ENCODE measurements at regions not wholly inside any gene's neighbourhood (a gene's known extent, or its start where the extent isn't known, plus 50 kb on each side); places are given as distances from the start of the nearest gene placed in this dataset.
"Not testable (repeated sequence)": the region's sequence is repeated elsewhere in the genome, so short reads cannot be mapped to it uniquely, and the experiment has no call there.

DNA sequence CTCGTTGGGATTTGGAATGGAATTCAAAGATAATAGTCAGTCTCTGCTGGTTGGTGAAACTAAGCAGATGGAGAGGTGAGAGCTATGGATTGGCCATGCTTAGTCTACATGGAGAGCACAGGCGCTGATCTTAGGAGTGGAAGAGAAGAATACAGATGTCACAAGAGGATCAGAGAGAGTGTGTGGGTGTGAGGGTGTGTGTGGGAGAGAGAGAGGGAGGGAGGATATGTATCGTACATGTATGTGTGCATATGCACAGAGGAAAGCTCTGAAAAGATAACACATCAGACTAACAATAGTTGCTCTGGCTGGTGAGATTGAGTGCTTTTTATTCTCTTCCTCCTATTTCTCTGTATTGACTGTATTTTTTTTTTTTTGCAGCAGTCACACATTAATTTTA, 686.2 kb upstream of the TBX3 start:
- DNase-seq (ENCODE audit: low read depth, low spot score), result no peak

DNA sequence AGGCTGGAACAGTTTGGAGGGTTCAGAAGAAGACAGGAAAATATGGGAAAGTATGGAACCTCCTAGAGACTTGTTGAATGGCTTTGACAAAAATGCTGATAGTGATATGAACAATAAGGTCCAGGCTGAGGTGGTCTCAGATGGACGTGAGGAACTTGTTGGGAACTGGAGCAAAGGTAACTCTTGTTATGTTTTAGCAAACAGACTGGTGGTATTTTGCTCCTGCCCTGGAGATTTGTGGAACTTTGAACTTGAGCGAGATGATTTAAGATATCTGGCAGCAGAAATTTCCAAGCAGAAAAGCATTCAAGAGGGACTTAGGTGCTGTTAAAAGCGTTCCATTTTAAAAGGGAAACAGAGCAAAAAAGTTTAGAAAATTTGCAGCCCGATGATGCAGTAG, 682.3 kb upstream of the TBX3 start:
- not testable (repeated sequence) for DNase-seq (ENCODE audit: low read depth, low spot score)

DNA sequence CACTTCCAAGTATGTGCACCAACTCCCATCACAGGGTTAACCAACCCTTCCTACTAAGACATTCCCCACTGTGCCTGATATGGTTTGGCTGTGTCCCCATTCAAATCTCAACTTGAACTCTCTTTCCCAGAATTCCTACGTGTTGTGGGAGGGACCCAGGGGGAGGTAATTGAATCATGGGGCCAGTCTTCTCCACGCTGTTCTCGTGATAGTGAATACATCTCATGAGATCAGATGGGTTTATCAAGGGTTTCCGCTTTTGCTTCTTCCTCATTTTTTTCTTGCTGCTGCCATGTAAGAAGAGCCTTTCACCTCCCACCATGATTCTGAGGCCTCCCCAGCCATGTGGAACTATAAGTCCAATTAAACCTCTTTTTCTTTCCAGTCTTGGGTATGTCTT, 681.8 kb upstream of the TBX3 start:
- not testable (repeated sequence) for DNase-seq (ENCODE audit: low read depth, low spot score)

DNA sequence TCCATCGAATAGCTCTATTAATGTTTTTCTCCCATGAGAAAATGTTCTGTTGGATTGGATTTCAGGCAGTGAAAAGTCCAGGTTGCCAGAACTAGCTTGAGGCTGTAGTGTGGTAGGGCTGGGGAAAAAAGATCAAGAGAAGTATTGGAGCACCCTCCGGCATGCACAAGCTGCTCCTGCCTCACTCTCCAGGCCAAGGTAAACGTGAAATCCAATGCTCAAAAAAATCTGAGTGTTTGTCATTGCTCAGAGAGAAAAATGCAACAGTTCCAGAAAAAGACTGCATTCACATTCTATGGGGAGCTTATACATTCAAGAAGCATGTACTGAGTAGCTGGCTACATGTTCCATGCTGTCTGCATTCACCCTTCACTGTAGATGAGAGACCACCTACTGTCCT, 680.9 kb upstream of the TBX3 start:
- DNase-seq (ENCODE audit: low read depth, low spot score), result no peak

DNA sequence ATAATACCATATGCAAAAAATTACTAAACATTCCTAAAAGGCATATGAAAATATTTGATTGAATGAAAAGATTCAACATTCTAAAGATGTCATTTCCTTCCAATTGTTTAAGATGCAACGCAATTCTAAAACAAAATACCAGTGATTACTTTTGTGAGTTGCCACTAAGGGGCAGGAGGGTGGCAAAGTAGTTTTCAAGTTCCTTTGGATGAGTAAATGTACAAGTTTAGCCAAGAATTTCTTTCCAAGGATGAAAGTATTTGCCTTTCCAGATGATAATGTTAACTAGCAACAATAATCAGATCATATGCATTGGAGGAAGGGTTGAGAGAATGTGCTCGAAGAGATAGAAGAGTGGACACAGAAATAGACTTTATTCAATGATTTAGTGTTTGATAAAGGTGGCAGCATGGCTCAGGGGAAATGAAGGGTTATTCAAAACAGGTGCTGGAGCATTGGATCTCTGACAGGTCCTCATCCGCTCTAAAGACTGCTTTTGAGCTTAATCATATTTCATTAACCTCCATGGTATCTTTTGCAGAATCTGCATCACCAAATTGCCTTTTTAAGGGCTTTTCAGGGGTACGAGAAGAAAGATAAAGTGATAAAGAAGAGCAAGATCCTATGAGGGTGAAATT, 678.5 kb upstream of the TBX3 start:
- DNase-seq (ENCODE audit: low read depth, low spot score), result no peak

DNA sequence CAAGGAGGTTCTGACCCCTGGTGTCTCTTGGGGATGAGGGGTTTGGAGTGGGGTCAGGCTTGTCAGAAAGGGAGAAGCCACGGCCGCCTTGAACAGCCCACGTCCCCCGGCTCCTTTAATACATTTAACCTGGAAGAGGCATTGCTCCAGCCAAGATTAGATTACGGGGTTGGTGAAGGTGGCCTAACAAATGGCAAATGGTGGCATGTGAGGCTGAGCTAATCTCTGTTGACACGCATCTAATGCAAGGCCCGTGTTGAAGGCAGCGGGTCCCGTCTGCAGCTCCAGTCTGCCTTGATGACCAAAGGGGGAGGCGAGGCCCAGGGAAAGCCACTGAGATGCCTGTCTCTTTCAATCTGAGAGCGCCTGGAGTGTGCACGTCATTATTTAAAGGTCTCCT, 673.7 kb upstream of the TBX3 start:
- DNase-seq (ENCODE audit: low read depth, low spot score), result no peak

DNA sequence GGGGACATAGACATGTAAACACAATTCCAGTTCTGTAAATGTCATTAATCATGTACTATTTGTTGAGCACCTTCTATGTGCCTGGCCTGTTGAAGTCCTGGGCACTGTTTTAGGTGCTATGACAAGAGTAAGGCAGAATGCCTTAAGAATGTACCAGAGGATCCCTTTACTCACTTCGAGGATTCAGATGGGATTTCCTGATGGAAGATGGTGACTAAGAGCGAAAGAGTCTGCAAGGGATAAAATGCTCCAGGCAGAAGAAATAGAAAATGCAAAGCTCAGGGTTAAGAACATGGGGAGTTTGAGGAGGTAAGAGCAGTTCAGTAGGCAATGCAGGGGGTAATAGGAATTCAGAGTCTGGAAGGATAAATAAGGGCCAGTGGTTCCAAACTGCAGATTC, 671.3 kb upstream of the TBX3 start:
- no peak for DNase-seq (ENCODE audit: low read depth, low spot score)

DNA sequence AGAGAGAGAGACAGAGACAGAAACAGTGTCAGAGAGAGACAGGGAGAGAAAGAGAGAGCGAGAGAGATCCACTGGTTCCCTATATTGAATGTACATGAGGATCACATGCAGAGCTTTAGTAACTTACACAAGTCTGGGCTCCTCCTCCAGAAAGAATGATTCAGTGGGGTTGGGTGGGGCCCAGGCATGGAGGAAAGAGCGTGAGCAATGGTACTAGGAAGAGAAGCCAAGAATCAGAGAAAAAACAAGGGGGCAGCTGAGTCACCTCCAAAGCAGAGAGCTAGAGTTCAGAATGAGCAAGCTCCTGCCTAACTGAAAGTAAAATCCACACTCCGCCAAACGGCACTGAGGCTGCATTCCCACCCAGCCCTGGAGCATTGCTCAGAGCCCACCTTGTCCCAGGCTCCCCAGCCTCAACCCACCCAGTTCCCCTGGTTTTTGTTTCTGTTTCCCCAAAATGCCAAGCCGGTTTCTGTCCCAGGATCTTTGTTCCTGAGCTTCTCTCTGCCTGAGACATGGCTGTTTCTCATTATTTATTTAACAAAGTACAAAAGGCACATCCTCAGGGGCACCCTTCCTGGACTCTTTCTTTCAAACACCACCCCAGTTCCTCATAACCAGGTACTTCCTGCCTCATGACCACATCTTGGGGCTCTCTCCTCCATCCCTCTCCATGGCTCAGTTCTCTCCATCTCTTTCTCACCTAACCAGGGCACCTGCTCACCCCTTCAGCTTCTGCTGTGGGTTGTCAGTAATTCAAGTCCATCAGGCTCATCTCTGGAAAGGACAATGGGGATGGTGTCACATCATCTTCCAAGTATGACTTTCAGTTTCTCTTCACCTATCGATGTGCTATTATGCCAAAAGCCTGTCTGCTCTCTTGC, 670.3 kb upstream of the TBX3 start:
- DNase-seq (ENCODE audit: low read depth, low spot score), result no peak

DNA sequence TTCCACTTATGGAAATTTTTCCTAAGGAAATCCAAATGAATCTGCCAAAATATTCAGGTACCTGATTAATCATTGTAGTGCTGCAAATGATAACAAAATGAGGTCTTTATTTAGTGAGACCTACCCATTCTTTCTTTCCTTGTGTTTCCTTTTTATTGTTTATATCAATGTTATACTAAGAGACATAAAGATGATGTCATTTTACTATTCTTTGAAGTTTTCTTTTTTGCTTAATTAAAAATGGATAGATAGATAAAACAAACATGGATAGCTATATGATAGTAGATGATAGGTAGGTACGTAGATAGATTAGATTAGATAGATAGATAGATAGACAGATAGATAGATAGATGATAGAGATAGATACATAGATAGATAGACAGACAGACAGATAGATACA, 669.5 kb upstream of the TBX3 start:
- no peak for DNase-seq (ENCODE audit: low read depth, low spot score)

DNA sequence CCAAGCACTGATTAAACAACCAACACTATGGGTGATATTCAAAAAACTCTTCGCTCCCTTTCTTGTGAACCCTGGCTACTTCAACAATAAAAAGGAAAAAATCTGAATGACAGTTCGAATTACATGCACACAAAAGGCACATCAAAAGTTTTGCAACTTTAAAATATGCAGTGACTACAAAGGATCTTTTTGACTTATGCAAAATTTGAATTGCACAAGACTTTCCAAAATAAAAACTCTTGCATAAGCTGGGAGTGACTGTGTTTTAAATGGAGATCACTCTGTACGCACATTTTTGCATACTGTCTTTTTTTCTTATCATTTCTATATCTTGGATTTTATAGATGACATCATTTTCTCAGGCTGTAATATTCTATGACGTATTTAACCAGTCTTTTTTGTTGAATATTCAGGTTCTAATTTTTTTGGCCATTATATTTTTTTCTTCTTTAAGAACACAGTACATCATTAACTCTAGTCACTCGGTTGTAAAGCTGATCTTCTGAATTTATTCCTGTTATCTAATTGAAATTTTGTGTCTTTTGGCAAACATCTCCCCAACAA, 667.6 kb upstream of the TBX3 start:
- DNase-seq (ENCODE audit: low read depth, low spot score), result no peak

DNA sequence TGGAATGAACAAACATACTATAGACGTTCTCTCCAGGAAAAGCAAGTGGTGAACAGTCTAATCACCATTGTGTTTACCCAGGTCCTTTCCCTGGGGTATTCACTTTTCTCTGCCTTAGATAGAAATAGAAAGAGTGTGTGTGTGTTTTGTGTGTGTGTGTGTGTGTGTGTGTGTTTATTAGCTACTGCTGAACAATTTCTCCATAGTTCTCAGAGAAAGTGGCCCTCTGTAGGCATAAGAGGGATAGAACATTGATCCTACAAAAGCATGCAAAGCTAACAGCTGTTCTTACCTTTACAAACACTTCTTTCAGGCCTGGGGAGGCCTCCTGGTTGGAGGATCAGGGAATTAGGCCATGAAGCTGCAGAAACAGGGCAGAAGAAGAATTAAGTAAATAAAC, 665.7 kb upstream of the TBX3 start:
- DNase-seq (ENCODE audit: low read depth, low spot score), result no peak

DNA sequence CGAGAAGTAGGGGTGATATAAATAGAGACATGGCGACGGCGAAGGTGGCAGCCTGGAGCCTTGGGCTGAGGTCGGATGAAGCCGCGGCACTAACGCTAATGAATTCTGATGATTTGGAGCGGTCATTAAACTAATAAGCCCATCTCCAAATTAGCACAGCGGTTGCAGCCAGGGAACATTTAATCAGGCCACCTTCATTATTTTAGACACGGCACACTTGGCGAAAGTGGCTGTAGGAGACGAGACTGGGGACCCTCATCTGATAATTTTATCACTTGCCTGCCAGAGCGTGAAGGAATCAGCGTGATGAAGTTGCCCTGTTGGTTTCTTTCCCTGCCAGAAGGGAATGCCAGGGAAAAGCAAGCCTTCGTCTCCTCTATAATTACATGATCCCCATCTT, 664.3 kb upstream of the TBX3 start:
- no peak for DNase-seq (ENCODE audit: low read depth, low spot score)

DNA sequence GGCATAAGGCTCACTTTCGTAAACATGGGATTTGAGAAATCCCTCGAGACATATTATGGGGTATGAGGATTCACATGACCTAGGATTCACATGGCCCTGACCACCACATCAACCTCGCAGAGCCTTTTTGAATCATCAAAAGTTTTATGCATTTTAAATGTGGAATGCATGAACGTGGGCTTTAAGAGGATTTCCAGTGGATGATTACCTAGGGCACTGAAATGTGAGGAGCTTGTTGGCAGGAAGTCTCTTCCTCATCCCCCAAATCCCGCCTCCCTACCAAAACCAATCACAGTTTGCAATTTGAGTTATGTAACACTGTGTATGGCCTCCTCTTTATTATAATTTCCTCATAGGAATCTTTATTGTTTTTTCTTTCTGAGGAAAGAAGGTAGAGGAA, 659.6 kb upstream of the TBX3 start:
- DNase-seq (ENCODE audit: low read depth, low spot score), result no peak

DNA sequence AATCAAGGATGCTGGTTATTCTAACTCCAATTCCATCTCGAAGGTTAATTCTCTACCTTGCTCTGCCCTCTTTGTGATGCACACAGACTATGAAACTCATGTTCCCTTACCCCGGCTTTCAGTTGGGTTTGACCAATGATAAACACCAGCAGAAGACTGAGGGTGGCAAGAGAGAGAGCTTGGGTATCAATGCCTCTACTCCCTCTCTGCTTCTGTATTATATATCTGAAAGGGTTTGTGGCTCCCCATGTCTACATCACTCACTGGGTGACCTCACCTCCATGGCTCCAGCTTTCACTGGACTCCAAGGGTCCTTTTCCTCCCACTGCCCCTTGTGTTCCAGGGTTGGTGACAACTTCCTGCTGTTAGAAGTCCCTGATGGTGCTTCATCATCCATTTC, 659.0 kb upstream of the TBX3 start:
- no peak for DNase-seq (ENCODE audit: low read depth, low spot score)

DNA sequence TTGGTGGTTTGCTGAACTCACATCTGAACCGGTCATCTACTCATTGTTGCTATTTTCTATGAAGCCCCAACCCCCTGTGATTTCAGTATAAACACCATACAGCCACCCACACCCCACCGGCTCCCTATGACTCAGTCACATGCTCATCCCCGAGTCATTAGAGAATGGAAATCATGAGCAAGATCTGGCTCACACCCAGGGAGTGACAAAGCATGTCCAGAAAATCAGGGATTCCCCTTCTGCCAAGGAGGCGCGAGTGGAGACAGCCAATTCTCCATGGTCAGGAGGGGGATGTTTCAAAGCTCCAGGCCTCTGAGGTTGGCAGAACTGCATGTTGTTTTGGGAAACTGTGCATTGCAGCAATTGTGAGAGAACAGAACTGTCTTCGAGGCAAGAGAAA, 657.5 kb upstream of the TBX3 start:
- no peak for DNase-seq (ENCODE audit: low read depth, low spot score)

DNA sequence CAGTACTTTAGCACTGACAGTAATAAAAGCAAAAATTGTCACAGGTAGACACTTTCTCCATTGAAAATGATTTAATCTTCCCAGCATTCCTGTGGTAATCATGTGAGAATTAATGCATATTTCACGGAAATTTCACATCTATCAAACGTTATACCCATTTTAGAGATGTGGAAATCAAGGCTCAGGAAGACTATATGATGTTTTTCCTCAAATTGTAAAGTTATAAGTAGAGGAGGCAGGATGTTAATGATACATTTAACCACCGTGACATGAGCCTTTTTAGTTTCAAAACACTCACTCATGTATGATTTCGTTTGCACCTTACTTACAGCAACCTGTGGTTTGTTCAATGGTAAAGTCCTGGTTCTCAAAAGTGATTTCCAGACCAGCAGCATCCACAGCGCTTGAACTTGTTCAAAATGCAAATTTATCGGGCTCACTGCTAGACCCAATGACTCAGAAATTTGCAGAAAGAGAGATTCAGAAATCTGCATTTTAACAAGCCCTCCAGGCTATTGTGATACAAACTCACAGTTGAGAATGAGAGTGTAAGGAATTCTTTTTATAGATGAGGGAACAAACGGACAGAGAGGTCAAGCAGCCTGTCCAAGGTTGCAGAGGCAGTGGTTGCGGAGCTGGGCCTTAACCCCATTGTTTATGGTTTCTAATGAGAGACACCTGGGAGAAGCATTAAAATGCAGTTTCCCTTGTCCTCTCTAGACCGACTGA, 654.8 kb upstream of the TBX3 start:
- no peak for DNase-seq (ENCODE audit: low read depth, low spot score)

DNA sequence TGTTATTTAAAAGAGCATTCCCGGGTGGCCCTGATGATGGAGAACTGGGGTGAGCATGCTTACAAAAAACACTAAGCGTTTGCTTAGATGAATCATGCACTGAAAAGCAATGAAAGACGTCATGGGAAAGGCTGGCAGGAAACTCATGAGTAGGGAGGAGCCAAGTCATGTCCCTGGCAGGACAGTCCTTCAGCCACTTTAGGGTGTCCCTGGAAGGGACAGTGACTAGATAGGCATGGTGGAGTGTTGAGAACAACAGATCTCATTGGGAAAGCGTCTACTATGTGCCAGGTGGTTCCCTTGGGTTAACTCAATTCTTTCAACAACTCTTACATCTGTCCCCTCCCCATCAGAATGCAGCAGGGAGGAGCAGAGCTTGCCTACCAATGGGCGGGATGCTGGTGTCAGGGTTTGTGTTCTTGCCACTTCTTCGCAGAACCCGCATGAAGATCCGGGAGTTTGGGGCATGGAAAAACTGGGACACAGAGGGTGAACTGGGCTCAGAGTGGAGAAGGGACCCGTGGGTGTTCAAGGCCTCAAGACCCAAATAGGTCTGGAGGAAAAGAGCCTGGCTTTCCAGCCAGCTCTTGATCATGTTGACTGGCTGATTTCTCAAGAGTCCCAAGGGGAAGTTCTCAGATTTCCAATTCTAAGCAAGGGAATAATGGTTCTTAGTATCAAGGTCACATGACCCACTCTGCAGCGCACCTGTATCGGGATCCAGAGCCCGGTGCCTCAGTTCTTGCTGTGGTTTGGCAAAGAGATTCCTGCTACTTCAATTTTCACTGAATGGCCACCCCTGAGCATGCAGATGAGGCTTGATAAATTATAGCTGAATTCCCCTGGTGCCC, 653.9 kb upstream of the TBX3 start:
- peak; percentile 46 for DNase-seq (ENCODE audit: low read depth, low spot score)

DNA sequence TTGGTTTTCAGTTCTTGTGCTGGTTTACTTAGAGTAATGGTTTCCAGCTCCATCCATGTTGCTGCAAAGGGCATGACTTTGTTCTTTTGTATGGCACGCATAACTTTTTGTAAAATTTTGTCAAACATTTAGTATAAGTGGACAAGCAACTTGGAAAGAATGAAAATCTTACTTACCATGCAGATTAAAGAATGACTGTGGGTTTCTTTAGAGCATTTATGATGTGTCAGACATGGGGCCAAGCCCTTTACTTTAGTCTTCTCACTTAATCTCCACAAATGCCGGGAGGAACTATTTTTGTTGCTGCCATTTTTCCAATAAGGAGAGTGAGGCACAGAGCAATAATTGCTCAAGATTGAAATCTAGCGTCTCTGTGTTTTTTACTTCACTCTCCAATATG, 652.5 kb upstream of the TBX3 start:
- no peak for DNase-seq (ENCODE audit: low read depth, low spot score)

DNA sequence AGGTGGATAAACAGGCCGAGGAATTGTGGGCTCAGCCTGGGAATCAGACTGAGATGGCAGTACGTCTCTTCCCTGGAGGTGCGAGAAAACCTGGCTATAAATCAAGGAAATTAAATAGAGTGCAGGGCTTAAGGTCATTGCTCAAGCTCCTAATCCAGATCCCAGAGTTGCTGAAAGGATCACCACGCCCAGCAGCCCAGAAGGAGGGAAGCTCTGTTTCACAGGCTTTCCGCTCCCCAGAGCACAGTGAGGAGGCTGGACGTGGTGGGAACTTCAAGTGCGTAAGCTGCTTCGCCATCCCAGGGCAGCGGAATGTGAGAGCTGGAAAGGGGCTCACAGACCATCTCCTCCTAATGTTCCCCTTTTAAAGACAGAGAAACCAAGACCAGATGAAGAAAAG, 651.6 kb upstream of the TBX3 start:
- DNase-seq (ENCODE audit: low read depth, low spot score), result peak; percentile 29

DNA sequence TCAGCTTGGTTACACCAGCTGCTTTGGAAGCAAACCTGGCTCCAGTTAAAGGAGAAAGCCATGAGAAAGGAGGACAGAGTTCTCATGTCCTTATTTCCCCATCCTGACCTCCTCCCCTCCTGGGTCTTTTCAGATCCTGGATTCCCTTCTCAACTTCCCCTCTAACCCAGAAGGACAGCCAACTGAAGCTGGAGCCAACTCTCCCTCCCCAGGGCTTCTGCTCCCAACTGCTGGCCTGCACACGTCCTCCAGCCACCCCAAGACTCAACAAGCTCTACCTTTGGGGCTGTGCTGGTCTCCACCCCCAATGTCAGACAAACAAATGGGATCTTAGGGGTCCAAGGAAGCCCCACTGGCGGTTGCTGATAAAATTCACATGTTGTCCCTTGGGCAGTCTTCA, 651.1 kb upstream of the TBX3 start:
- DNase-seq (ENCODE audit: low read depth, low spot score), result no peak

DNA sequence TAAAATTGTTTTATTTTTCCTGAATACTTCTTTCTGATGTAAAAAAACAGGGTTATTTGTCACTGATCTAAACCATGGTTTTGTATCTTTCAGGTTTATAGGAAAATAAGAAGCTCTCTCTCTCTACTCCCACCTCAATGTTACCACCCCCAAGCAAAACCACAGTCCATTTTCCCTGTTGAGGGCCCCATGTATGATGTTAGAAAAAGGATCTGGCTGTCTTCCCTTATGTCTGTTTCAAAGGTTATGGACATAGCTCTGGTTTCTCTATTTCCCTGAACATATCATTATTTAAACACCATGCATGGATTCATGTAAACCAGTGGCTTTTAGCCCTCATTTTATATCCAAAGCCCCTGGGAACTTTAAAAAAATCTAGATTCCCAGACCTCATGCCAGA, 649.0 kb upstream of the TBX3 start:
- DNase-seq (ENCODE audit: low read depth, low spot score), result no peak

DNA sequence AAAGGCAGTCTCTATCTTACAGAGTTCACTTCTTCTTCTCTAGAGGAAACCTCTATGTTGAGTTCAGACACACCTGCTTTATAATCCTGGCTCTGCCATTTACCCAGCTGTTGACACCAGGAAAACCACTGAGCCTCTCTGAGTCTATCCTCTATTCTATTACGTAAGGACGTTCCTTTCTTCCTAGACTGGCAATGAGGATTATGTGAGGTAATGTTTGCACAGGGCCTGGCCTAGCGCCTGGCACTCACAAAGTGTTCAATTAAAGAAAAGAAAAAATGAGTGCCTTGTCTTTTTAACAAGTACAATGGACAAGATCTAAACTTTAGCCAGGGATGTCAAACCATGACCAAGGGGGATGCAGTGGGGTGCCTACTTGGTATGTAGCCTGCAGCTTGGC, 641.9 kb upstream of the TBX3 start:
- DNase-seq (ENCODE audit: low read depth, low spot score), result no peak
